Astrocyte (in vitro differentiated cells and primary cell): ENCODE measurements at regions not wholly inside any gene's neighbourhood (a gene's known extent, or its start where the extent isn't known, plus 50 kb on each side); places are given as distances from the start of the nearest gene placed in this dataset.

ENCODE experiments used
- DNase-seq: peaks from one replicate; pipeline ENCODE4 v3.0.0-alpha.2; 2010; ENCODE audit warnings: low read depth
- FAIRE-seq: peaks from 2 replicates; lab custom pipeline; 2011; peaks lifted over from hg19 to GRCh38; lab: Jason Lieb, UNC
- H2AFZ ChIP-seq: 2 replicates; pipeline ENCODE4 v1.6.0; 2012; ENCODE audit warnings: low read depth, low read length, inconsistent platforms
- H3K27ac ChIP-seq: 2 replicates; pipeline ENCODE4 v1.5.1; 2011; ENCODE audit warnings: low read depth, low read length, inconsistent platforms
- H3K27me3 ChIP-seq: 2 replicates; pipeline ENCODE4 v1.6.0; 2011; ENCODE audit warnings: low read length, inconsistent platforms; ENCODE audit not compliant: insufficient read depth
- H3K36me3 ChIP-seq: 2 replicates; pipeline ENCODE4 v1.5.1; 2011; ENCODE audit warnings: low read length, inconsistent platforms; ENCODE audit not compliant: insufficient read depth
- H3K4me1 ChIP-seq: 2 replicates; pipeline ENCODE4 v1.5.1; 2011; ENCODE audit warnings: low read length, inconsistent platforms; ENCODE audit not compliant: insufficient read depth
- H3K4me2 ChIP-seq: 2 replicates; pipeline ENCODE4 v1.6.0; 2012; ENCODE audit warnings: low read length, inconsistent platforms
- H3K4me3 ChIP-seq: 2 replicates; pipeline ENCODE4 v1.5.1; 2011; ENCODE audit warnings: low read depth, mild to moderate bottlenecking, low read length, inconsistent platforms; ENCODE audit not compliant: insufficient read depth
- H3K79me2 ChIP-seq: 2 replicates; pipeline ENCODE4 v1.6.0; 2012; ENCODE audit warnings: mild to moderate bottlenecking, low read length, inconsistent platforms; ENCODE audit not compliant: insufficient read depth
- H3K9ac ChIP-seq: 2 replicates; pipeline ENCODE4 v1.6.0; 2012; ENCODE audit warnings: mild to moderate bottlenecking, low read length, inconsistent platforms
- H3K9me3 ChIP-seq: 2 replicates; pipeline ENCODE4 v1.5.1; 2012; ENCODE audit warnings: low read depth, mild to moderate bottlenecking, low read length, inconsistent platforms; ENCODE audit not compliant: insufficient read depth
- H4K20me1 ChIP-seq: 2 replicates; pipeline ENCODE4 v1.6.0; 2012; ENCODE audit warnings: low read length, inconsistent platforms; ENCODE audit not compliant: insufficient read depth
- H3K27ac Mint-ChIP-seq: one replicate; pipeline ENCODE4 v1.8.0; 2021; ENCODE audit warnings: mild to moderate bottlenecking, mixed read lengths; ENCODE audit not compliant: unreplicated experiment
- H3K27me3 Mint-ChIP-seq: one replicate; pipeline ENCODE4 v1.8.0; 2021; ENCODE audit warnings: low read depth, mixed read lengths; ENCODE audit not compliant: unreplicated experiment
- H3K36me3 Mint-ChIP-seq: one replicate; pipeline ENCODE4 v1.8.0; 2021; ENCODE audit warnings: low read depth, mixed read lengths; ENCODE audit not compliant: unreplicated experiment
- H3K4me1 Mint-ChIP-seq: one replicate; pipeline ENCODE4 v1.8.0; 2021; ENCODE audit warnings: low read depth, mixed read lengths; ENCODE audit not compliant: unreplicated experiment
- H3K4me3 Mint-ChIP-seq: one replicate; pipeline ENCODE4 v1.8.0; 2021; ENCODE audit warnings: mild to moderate bottlenecking, moderate library complexity, mixed read lengths; ENCODE audit not compliant: unreplicated experiment
- H3K9me3 Mint-ChIP-seq: one replicate; pipeline ENCODE4 v1.8.0; 2021; ENCODE audit warnings: mild to moderate bottlenecking, mixed read lengths; ENCODE audit not compliant: unreplicated experiment
- CTCF ChIP-seq: IDR thresholded peaks from 2 replicates; pipeline ENCODE4 v1.5.1; 2011; ENCODE audit warnings: low read depth, mild to moderate bottlenecking, inconsistent platforms, low read length, moderate library complexity; ENCODE audit not compliant: insufficient read depth
- EZH2 ChIP-seq: IDR thresholded peaks from 2 replicates; pipeline ENCODE4 v1.6.1; 2012; ENCODE audit warnings: mild to moderate bottlenecking, low read length, inconsistent platforms; ENCODE audit not compliant: insufficient read depth

- no peaks in the 10 kb centered on the region for H3K36me3 ChIP-seq
- no peaks in the 10 kb centered on the region for H4K20me1 ChIP-seq
- H3K4me2 ChIP-seq: no peak overlapping the region
- TF ChIP-seq EZH2: no peak
- TF ChIP-seq CTCF: no peak
- Mint-ChIP-seq H3K4me3 (no peak overlapping the region), H3K27me3 (no peaks in the 10 kb centered on the region), H3K4me1 (no peaks in the 10 kb centered on the region), H3K36me3 (no peaks in the 10 kb centered on the region), H3K9me3 (no peaks in the 10 kb centered on the region), H3K27ac (no peak overlapping the region)
- no peaks in the 10 kb centered on the region for H3K79me2 ChIP-seq
- no peak overlapping the region for H3K27ac ChIP-seq
- no peak overlapping the region for H3K9ac ChIP-seq
- no peaks in the 10 kb centered on the region for H3K4me1 ChIP-seq
- H3K27me3 ChIP-seq: no peaks in the 10 kb centered on the region
- H3K9me3 ChIP-seq: peaks cover 2% of the 10 kb centered on the region
- DNase-seq (no peak), FAIRE-seq (no peak)
- H3K4me3 ChIP-seq: no peak overlapping the region
- no peak overlapping the region for H2AFZ ChIP-seq
Measured at GRCh38 chr17:54426296-54426886, 474.3 kb upstream of the TOM1L1 start.

- TF ChIP-seq EZH2 (no peak), CTCF (no peak)
- DNase-seq (no peak), FAIRE-seq (no peak)
- H3K4me1 Mint-ChIP-seq: no peaks in the 10 kb centered on the region
- no peaks in the 10 kb centered on the region for H3K27me3 ChIP-seq
- H4K20me1 ChIP-seq: no peaks in the 10 kb centered on the region
- H3K4me1 ChIP-seq: no peaks in the 10 kb centered on the region
- H3K4me3 ChIP-seq: no peak overlapping the region
- no peaks in the 10 kb centered on the region for H3K36me3 ChIP-seq
- peaks cover 3% of the 10 kb centered on the region for H3K9me3 ChIP-seq
- no peaks in the 10 kb centered on the region for H3K79me2 ChIP-seq
- no peak overlapping the region for H3K27ac ChIP-seq
- H3K36me3 Mint-ChIP-seq: no peaks in the 10 kb centered on the region
- H3K9me3 Mint-ChIP-seq: no peaks in the 10 kb centered on the region
- no peak overlapping the region for H3K4me2 ChIP-seq
- no peaks in the 10 kb centered on the region for H3K27me3 Mint-ChIP-seq
- H3K4me3 Mint-ChIP-seq: no peak overlapping the region
- no peak overlapping the region for H2AFZ ChIP-seq
- H3K9ac ChIP-seq: no peak overlapping the region
- H3K27ac Mint-ChIP-seq: no peak overlapping the region
Measured at GRCh38 chr17:54435966-54436365, 464.7 kb upstream of the TOM1L1 start.

- Histone ChIP-seq H3K4me2 (no peak overlapping the region), H3K4me3 (no peak overlapping the region), H3K4me1 (no peaks in the 10 kb centered on the region), H3K27ac (no peak overlapping the region), H2AFZ (no peak overlapping the region), H4K20me1 (no peaks in the 10 kb centered on the region), H3K9ac (no peak overlapping the region), H3K9me3 (peaks cover 3% of the 10 kb centered on the region), H3K79me2 (no peaks in the 10 kb centered on the region), H3K27me3 (no peaks in the 10 kb centered on the region), H3K36me3 (no peaks in the 10 kb centered on the region)
- H3K27ac Mint-ChIP-seq: no peak overlapping the region
- FAIRE-seq (no peak), DNase-seq (no peak)
- no peak for TF ChIP-seq EZH2
- TF ChIP-seq CTCF: no peak
- no peak overlapping the region for H3K4me3 Mint-ChIP-seq
- H3K27me3 Mint-ChIP-seq: no peaks in the 10 kb centered on the region
- no peaks in the 10 kb centered on the region for H3K9me3 Mint-ChIP-seq
- H3K4me1 Mint-ChIP-seq: no peaks in the 10 kb centered on the region
- no peaks in the 10 kb centered on the region for H3K36me3 Mint-ChIP-seq
Measured at GRCh38 chr17:54439816-54440215, 460.8 kb upstream of the TOM1L1 start.
